ENCODE measurements at regions not wholly inside any gene's neighbourhood (a gene's known extent, or its start where the extent isn't known, plus 50 kb on each side); places are given as distances from the start of the nearest gene placed in this dataset.

- no peak for DNase-seq (ENCODE audit: low read depth)
- TF ChIP-seq CTCF (conservative IDR thresholded peaks at IDR 0.05; ENCODE audit: low read length): no peak
- no peak overlapping the region for H3K4me3 ChIP-seq (ENCODE audit: low read length)
Measured at GRCh38 chr4:96991083-96991482, 1151.2 kb downstream of the PDHA2 start.

- DNase-seq (ENCODE audit: low read depth): no peak
- H3K4me3 ChIP-seq (ENCODE audit: low read length): no peak overlapping the region
- TF ChIP-seq CTCF (conservative IDR thresholded peaks at IDR 0.05; ENCODE audit: low read length): no peak
Measured at GRCh38 chr4:96992443-96992842, 1150.8 kb downstream of the STPG2 start.

- no peak for DNase-seq (ENCODE audit: low read depth)
- TF ChIP-seq CTCF (conservative IDR thresholded peaks at IDR 0.05; ENCODE audit: low read length): no peak
- no peak overlapping the region for H3K4me3 ChIP-seq (ENCODE audit: low read length)
Measured at GRCh38 chr4:96993560-96993959, 1149.7 kb downstream of the STPG2 start.

DNA sequence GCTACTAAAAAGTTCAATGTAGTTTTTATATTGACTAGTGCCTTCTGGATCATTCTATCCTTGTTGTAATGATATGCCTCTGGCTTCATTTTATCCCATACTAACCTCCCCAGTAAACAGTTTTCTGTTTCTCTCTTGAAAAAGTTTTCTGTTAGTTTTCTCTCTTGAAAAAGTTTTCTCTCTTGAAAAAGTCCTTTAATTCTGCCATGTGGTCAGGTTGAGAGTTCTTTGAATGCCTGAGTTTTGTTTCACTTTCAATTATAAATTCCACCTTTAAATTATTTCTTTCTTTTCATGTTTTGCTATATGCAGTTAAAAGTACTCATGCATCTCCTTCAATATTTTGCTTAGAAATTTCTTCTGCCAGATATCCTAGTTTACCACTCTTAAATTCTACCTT lies 1139.6 kb downstream of the STPG2 start:
- no peak overlapping the region for H3K4me3 ChIP-seq (ENCODE audit: low read length)
- DNase-seq (ENCODE audit: low read depth): no peak
- TF ChIP-seq CTCF (conservative IDR thresholded peaks at IDR 0.05; ENCODE audit: low read length): no peak

DNA sequence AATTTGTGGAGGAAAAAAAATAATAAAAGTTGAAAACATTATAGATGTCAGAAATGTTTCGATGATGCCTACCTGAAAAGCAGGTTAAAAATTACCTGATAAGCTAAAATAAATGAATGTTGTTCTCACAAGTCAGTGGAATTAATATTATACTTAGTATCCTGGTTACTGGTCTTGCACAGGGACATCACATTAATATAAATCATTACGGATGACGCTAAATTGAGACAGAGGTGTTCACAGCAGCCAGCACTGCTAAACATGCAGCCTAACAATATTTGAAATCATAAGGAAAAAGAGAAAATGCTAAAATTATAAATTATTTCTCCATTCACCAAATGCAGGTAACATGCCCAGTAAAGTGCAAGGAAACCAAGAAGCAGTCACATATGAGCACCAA lies 1130.0 kb downstream of the STPG2 start:
- TF ChIP-seq CTCF (conservative IDR thresholded peaks at IDR 0.05; ENCODE audit: low read length): no peak
- no peak for DNase-seq (ENCODE audit: low read depth)
- H3K4me3 ChIP-seq (ENCODE audit: low read length): no peak overlapping the region

GRCh38 chr4:97013711-97014110 lies 1129.6 kb downstream of the STPG2 start:
- TF ChIP-seq CTCF (conservative IDR thresholded peaks at IDR 0.05; ENCODE audit: low read length): no peak
- no peak for DNase-seq (ENCODE audit: low read depth)
- H3K4me3 ChIP-seq (ENCODE audit: low read length): no peak overlapping the region

- H3K4me3 ChIP-seq (ENCODE audit: low read length): no peak overlapping the region
- TF ChIP-seq CTCF (conservative IDR thresholded peaks at IDR 0.05; ENCODE audit: low read length): no peak
- DNase-seq (ENCODE audit: low read depth): no peak
Measured at GRCh38 chr4:97015301-97015700, 1128.0 kb downstream of the STPG2 start.
